Liver (tissue), 8 donors: ENCODE measurements at regions not wholly inside any gene's neighbourhood (a gene's known extent, or its start where the extent isn't known, plus 50 kb on each side); places are given as distances from the start of the nearest gene placed in this dataset.

Experiments used
- DNase-seq: peaks from one replicate; pipeline ENCODE4 v3.0.0-alpha.2; 2017; ENCODE audit warnings: low spot score
- H3K27ac ChIP-seq, 2 donors: one replicate each; pipeline ENCODE4 v1.7.0; 2013; ENCODE audit warnings: inconsistent platforms in 2 of 2, low read length in 2 of 2, control low read depth in 1 of 2, low read depth in 1 of 2, mild to moderate bottlenecking in 1 of 2
- H3K27me3 ChIP-seq, 4 donors: one replicate each; pipeline versions ENCODE4 v1.6.1 to v1.7.0; 2013; ENCODE audit warnings: low read length in 3 of 4, inconsistent platforms in 1 of 4, mild to moderate bottlenecking in 1 of 4, moderate library complexity in 1 of 4; ENCODE audit not compliant: control insufficient read depth in 4 of 4, insufficient read depth in 4 of 4
- H3K36me3 ChIP-seq, 4 donors: one replicate each; pipeline versions ENCODE4 v1.6.1 to v1.7.0; 2013; ENCODE audit warnings: low read length in 3 of 4, mild to moderate bottlenecking in 3 of 4, low read depth in 1 of 4, moderate library complexity in 1 of 4; ENCODE audit not compliant: control insufficient read depth in 4 of 4, insufficient read depth in 3 of 4
- H3K4me1 ChIP-seq, 4 donors: one replicate each; pipeline versions ENCODE4 v1.6.1 to v1.7.0; 2013; ENCODE audit warnings: low read length in 3 of 4, mild to moderate bottlenecking in 3 of 4, moderate library complexity in 1 of 4; ENCODE audit not compliant: control insufficient read depth in 4 of 4, insufficient read depth in 4 of 4
- H3K4me3 ChIP-seq, 3 donors: one replicate each; pipeline versions ENCODE4 v1.6.1 to v1.7.0; 2013; ENCODE audit warnings: low read length in 3 of 3, control low read depth in 1 of 3, low read depth in 1 of 3, mild to moderate bottlenecking in 1 of 3
- H3K9ac ChIP-seq, 2 donors: one replicate each; pipeline ENCODE4 v1.7.0; 2013; ENCODE audit warnings: low read length in 2 of 2, mild to moderate bottlenecking in 2 of 2, moderate library complexity in 2 of 2, control low read depth in 1 of 2, low read depth in 1 of 2
- H3K9me3 ChIP-seq, 4 donors: one replicate each; pipeline versions ENCODE4 v1.6.1 to v1.7.0; 2013; ENCODE audit warnings: low read length in 3 of 4; ENCODE audit not compliant: control insufficient read depth in 4 of 4
- EGR1 ChIP-seq, 2 donors: IDR thresholded peaks; 2 replicates each; pipeline ENCODE4 v1.6.1; 2016 to 2018; ENCODE audit warnings: antibody characterized with exemption in 2 of 2, low read depth in 2 of 2
- FOXA2 ChIP-seq: IDR thresholded peaks from 2 replicates; pipeline ENCODE4 v1.6.1; 2016; ENCODE audit warnings: antibody characterized with exemption
- HNF4A ChIP-seq, 2 donors: conservative IDR thresholded peaks; 2 replicates each; pipeline ENCODE4 v1.6.1; 2016; ENCODE audit warnings: antibody characterized with exemption in 2 of 2, mild to moderate bottlenecking in 2 of 2
- HNF4G ChIP-seq: IDR thresholded peaks from 2 replicates; pipeline ENCODE4 v1.6.1; 2016; ENCODE audit warnings: antibody characterized with exemption
- JUND ChIP-seq, 2 donors: IDR thresholded peaks; 2 replicates each; pipeline ENCODE4 v1.6.1; 2016; ENCODE audit warnings: antibody characterized with exemption in 2 of 2
- NR2F2 ChIP-seq: IDR thresholded peaks from 2 replicates; pipeline ENCODE4 v1.6.1; 2016; ENCODE audit warnings: antibody characterized with exemption
- SP1 ChIP-seq: IDR thresholded peaks from 2 replicates; pipeline ENCODE4 v1.6.1; 2018; ENCODE audit warnings: antibody characterized with exemption, mild to moderate bottlenecking
- TAF1 ChIP-seq: conservative IDR thresholded peaks from 2 replicates; pipeline ENCODE4 v1.6.1; 2016; ENCODE audit warnings: antibody characterized with exemption, mild to moderate bottlenecking
- WGBS: extraction: QIAGEN DNeasy Blood & Tissue Kit; methylation state at CpG from one replicate; pipeline ENCODE4 v1.1.7; 2013; 5-methylcytosine and 5-hydroxymethylcytosine counted together
- TF ChIP-seq, protein P1 (sequence below): IDR thresholded peaks from 2 replicates; pipeline ENCODE4 v1.6.1; 2016; ENCODE audit warnings: antibody characterized with exemption
- TF ChIP-seq, protein P2 (sequence below): IDR thresholded peaks from 2 replicates; pipeline ENCODE4 v1.6.1; 2016; ENCODE audit warnings: antibody characterized with exemption, mild to moderate bottlenecking
- TF ChIP-seq, protein P3 (sequence below): fragments of 150-350 bp; IDR thresholded peaks from 2 replicates; pipeline ENCODE4 v1.5.1; 2017; ENCODE audit warnings: improper control_type of control experiment, low read depth, low read length; ENCODE audit not compliant: missing input control
- TF ChIP-seq, protein P4 (sequence below): IDR thresholded peaks from 2 replicates; pipeline ENCODE4 v1.6.1; 2016; ENCODE audit warnings: antibody characterized with exemption
- TF ChIP-seq, protein P5 (sequence below): IDR thresholded peaks from 2 replicates; pipeline ENCODE4 v1.6.1; 2016; ENCODE audit warnings: antibody characterized with exemption
- donor health status: healthy.
- donor health status: healthy.
- donor health status: healthy.
- donor health status: healthy.
- donor health status: healthy.

DNA sequence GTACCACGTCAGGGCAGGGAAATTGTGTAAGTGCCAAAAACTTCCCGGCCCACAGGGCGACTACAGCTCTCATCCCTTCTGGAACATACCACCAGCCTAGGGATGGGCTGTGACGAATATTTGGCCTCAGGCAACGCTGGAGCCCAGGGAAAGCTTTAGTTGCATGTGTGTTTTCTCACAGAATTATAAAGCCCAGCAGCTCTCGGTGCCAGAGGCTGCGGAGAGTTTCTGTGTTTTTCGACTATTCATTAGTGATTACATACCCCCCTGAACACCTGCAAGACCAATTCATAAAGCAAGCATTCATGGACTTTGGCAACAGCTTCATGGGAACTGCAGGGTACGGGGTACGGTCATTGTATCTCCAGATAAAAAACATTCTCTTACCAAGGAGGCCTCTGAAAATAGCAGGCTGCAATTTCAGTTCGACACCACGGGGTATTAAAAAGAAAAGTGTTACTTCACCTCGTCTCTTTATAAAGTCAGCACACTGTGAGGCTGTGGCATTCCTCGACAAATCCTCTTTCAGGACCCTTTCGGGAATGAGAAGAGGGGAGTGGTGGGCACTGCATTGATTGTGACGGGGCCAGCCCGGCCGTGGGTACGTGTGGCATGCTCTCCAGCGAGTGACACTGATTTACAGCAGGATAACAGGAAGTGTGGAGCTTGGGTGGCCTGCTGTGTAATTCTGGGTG lies 243.6 kb upstream of the SORL1-AS1 start:
- no peak overlapping the region for H3K9ac ChIP-seq
- no peak overlapping the region for H3K4me3 ChIP-seq
- no peak overlapping the region for H3K27ac ChIP-seq
- peaks cover 0 to 7% (median 0%) of the 10 kb centered on the region in 4 donors for H3K27me3 ChIP-seq
- no peak for DNase-seq
- H3K9me3 ChIP-seq: no peaks in the 10 kb centered on the region
- H3K4me1 ChIP-seq: no peaks in the 10 kb centered on the region
- TF ChIP-seq, protein P1, sequence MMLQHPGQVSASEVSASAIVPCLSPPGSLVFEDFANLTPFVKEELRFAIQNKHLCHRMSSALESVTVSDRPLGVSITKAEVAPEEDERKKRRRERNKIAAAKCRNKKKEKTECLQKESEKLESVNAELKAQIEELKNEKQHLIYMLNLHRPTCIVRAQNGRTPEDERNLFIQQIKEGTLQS: no peak
- TF ChIP-seq FOXA2: no peak
- TF ChIP-seq NR2F2: no peak
- TF ChIP-seq EGR1 (IDR thresholded peaks at IDR 0.05; ENCODE audit: low read depth in 2 of 2): no peak
- TF ChIP-seq SP1: no peak
- TF ChIP-seq, protein P2, sequence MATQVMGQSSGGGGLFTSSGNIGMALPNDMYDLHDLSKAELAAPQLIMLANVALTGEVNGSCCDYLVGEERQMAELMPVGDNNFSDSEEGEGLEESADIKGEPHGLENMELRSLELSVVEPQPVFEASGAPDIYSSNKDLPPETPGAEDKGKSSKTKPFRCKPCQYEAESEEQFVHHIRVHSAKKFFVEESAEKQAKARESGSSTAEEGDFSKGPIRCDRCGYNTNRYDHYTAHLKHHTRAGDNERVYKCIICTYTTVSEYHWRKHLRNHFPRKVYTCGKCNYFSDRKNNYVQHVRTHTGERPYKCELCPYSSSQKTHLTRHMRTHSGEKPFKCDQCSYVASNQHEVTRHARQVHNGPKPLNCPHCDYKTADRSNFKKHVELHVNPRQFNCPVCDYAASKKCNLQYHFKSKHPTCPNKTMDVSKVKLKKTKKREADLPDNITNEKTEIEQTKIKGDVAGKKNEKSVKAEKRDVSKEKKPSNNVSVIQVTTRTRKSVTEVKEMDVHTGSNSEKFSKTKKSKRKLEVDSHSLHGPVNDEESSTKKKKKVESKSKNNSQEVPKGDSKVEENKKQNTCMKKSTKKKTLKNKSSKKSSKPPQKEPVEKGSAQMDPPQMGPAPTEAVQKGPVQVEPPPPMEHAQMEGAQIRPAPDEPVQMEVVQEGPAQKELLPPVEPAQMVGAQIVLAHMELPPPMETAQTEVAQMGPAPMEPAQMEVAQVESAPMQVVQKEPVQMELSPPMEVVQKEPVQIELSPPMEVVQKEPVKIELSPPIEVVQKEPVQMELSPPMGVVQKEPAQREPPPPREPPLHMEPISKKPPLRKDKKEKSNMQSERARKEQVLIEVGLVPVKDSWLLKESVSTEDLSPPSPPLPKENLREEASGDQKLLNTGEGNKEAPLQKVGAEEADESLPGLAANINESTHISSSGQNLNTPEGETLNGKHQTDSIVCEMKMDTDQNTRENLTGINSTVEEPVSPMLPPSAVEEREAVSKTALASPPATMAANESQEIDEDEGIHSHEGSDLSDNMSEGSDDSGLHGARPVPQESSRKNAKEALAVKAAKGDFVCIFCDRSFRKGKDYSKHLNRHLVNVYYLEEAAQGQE: no peak
- no peak for TF ChIP-seq HNF4G
- TF ChIP-seq TAF1: no peak
- TF ChIP-seq, protein P3, sequence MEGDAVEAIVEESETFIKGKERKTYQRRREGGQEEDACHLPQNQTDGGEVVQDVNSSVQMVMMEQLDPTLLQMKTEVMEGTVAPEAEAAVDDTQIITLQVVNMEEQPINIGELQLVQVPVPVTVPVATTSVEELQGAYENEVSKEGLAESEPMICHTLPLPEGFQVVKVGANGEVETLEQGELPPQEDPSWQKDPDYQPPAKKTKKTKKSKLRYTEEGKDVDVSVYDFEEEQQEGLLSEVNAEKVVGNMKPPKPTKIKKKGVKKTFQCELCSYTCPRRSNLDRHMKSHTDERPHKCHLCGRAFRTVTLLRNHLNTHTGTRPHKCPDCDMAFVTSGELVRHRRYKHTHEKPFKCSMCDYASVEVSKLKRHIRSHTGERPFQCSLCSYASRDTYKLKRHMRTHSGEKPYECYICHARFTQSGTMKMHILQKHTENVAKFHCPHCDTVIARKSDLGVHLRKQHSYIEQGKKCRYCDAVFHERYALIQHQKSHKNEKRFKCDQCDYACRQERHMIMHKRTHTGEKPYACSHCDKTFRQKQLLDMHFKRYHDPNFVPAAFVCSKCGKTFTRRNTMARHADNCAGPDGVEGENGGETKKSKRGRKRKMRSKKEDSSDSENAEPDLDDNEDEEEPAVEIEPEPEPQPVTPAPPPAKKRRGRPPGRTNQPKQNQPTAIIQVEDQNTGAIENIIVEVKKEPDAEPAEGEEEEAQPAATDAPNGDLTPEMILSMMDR: no peak
- TF ChIP-seq JUND (IDR thresholded peaks at IDR 0.05): no peak
- TF ChIP-seq, protein P4, sequence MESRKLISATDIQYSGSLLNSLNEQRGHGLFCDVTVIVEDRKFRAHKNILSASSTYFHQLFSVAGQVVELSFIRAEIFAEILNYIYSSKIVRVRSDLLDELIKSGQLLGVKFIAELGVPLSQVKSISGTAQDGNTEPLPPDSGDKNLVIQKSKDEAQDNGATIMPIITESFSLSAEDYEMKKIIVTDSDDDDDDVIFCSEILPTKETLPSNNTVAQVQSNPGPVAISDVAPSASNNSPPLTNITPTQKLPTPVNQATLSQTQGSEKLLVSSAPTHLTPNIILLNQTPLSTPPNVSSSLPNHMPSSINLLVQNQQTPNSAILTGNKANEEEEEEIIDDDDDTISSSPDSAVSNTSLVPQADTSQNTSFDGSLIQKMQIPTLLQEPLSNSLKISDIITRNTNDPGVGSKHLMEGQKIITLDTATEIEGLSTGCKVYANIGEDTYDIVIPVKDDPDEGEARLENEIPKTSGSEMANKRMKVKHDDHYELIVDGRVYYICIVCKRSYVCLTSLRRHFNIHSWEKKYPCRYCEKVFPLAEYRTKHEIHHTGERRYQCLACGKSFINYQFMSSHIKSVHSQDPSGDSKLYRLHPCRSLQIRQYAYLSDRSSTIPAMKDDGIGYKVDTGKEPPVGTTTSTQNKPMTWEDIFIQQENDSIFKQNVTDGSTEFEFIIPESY: no peak
- TF ChIP-seq, protein P5, sequence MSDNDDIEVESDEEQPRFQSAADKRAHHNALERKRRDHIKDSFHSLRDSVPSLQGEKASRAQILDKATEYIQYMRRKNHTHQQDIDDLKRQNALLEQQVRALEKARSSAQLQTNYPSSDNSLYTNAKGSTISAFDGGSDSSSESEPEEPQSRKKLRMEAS: no peak
- no peak for TF ChIP-seq HNF4A (conservative IDR thresholded peaks at IDR 0.05)
- whole genome bisulfite sequencing: 71% methylated on average over 20 of the region's 20 CpGs
- no peaks in the 10 kb centered on the region for H3K36me3 ChIP-seq

DNA sequence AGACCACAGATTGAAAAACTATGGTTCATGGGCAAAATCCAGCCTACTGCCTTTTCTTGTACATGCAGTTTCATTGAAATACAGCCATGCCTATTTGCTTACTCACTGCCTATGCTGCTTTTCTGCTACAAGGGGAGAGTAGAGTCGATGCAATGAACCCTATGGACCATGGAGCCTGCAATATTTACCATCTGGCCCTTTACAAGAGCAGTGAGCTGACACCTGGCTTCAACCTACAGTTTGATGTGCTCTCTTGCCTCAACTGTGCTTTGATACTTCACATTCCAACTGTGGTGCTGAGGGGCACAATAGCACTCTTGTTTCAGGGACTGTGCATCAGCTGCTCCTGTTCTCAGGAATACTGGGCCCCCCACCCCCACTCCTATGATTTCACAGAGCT lies 239.5 kb upstream of the SORL1-AS1 start:
- Histone ChIP-seq H3K27me3 (peaks cover 0 to 3% (median 0%) of the 10 kb centered on the region in 4 donors), H3K36me3 (no peaks in the 10 kb centered on the region), H3K9me3 (no peaks in the 10 kb centered on the region), H3K9ac (no peak overlapping the region), H3K4me1 (no peaks in the 10 kb centered on the region), H3K4me3 (no peak overlapping the region), H3K27ac (no peak overlapping the region)
- 45% methylated on average over 1 of the region's 1 CpG for WGBS
- no peak for TF ChIP-seq SP1
- no peak for TF ChIP-seq TAF1
- no peak for TF ChIP-seq HNF4G
- no peak for TF ChIP-seq JUND (IDR thresholded peaks at IDR 0.05)
- TF ChIP-seq, protein P2: no peak
- no peak for DNase-seq
